Neural cell (in vitro differentiated cells): ENCODE measurements at regions not wholly inside any gene's neighbourhood (a gene's known extent, or its start where the extent isn't known, plus 50 kb on each side); places are given as distances from the start of the nearest gene placed in this dataset.
A peak's percentile ranks its signal among the peaks of the same experiment; 100 is the strongest.

ENCODE experiments used
- H2AFZ ChIP-seq: fragments of 200-600, 300-800 bp; sonication (generic), shearing (Covaris generic); 2 replicates; pipeline ENCODE4 v1.6.0; 2014; ENCODE audit warnings: low read depth, mild to moderate bottlenecking, antibody characterized with exemption, low read length, moderate library complexity
- H3F3A ChIP-seq: fragments of 200-600 bp; shearing (Covaris generic); 2 replicates; pipeline ENCODE4 v1.6.1; 2016; ENCODE audit warnings: mild to moderate bottlenecking, moderate library complexity, mixed read lengths, antibody characterized with exemption, low read length; ENCODE audit not compliant: insufficient read depth, poor library complexity, severe bottlenecking
- H3K27ac ChIP-seq: fragments of 200-600, 300-800 bp; sonication (generic), shearing (Covaris generic); 2 replicates; pipeline ENCODE4 v1.5.1; 2014; ENCODE audit warnings: mild to moderate bottlenecking, low read length, moderate library complexity
- H3K27me3 ChIP-seq: fragments of 300-800, 200-600 bp; sonication (generic), shearing (Covaris generic); 2 replicates; pipeline ENCODE4 v1.6.0; 2014; ENCODE audit warnings: mild to moderate bottlenecking, low read depth, low read length, moderate library complexity; ENCODE audit not compliant: insufficient read depth
- H3K36me3 ChIP-seq: fragments of 300-800, 200-600 bp; sonication (generic), shearing (Covaris generic); 2 replicates; pipeline ENCODE4 v1.5.1; 2014; ENCODE audit warnings: mild to moderate bottlenecking, antibody characterized with exemption, low read length, moderate library complexity; ENCODE audit not compliant: insufficient read depth
- H3K4me2 ChIP-seq: fragments of 300-800, 200-600 bp; sonication (generic), shearing (Covaris generic); 2 replicates; pipeline ENCODE4 v1.6.0; 2014; ENCODE audit warnings: mild to moderate bottlenecking, low read length
- H3K4me3 ChIP-seq: fragments of 300-800, 200-600 bp; sonication (generic), shearing (Covaris generic); 2 replicates; pipeline ENCODE4 v1.5.1; 2014; ENCODE audit warnings: mild to moderate bottlenecking, low read length, moderate library complexity
- H3K79me2 ChIP-seq: fragments of 200-600 bp; shearing (Covaris generic); replicated peaks from 2 replicates; pipeline ENCODE4 v1.6.0; 2014; ENCODE audit warnings: mild to moderate bottlenecking, low read length, moderate library complexity; ENCODE audit not compliant: insufficient read depth
- H3K9ac ChIP-seq: fragments of 300-800, 200-600 bp; sonication (generic), shearing (Covaris generic); 2 replicates; pipeline ENCODE4 v1.6.1; 2016; ENCODE audit warnings: mild to moderate bottlenecking, low read length, mixed read lengths
- H3K9me2 ChIP-seq: fragments of 200-600 bp; shearing (Covaris generic); 2 replicates; pipeline ENCODE4 v1.6.1; 2016; ENCODE audit warnings: mild to moderate bottlenecking, low read length, mixed read lengths; ENCODE audit not compliant: insufficient read depth
- H3K9me3 ChIP-seq: fragments of 200-600, 300-800 bp; sonication (generic), shearing (Covaris generic); 2 replicates; pipeline ENCODE4 v1.6.1; 2016; ENCODE audit warnings: mild to moderate bottlenecking, mixed run types, low read length, moderate library complexity, mixed read lengths
- H4K20me1 ChIP-seq: fragments of 200-600 bp; shearing (Covaris generic); 2 replicates; pipeline ENCODE4 v1.6.1; 2016; ENCODE audit warnings: mild to moderate bottlenecking, mixed run types; ENCODE audit not compliant: insufficient read depth
- EP300 ChIP-seq: fragments of 450-650 bp; conservative IDR thresholded peaks from 2 replicates; pipeline ENCODE4 v1.6.1; 2014; ENCODE audit warnings: antibody characterized with exemption, mild to moderate bottlenecking, moderate library complexity; ENCODE audit not compliant: poor library complexity, severe bottlenecking
- EZH2 ChIP-seq: fragments of 200-600, 300-800 bp; shearing (Covaris generic), sonication (generic); IDR thresholded peaks from 2 replicates; pipeline ENCODE4 v1.6.1; 2014; ENCODE audit warnings: antibody characterized with exemption, low read length, borderline replicate concordance, mild to moderate bottlenecking; ENCODE audit not compliant: insufficient read depth, poor library complexity, severe bottlenecking
- MXI1 ChIP-seq: fragments of 450-650 bp; conservative IDR thresholded peaks from 2 replicates; pipeline ENCODE4 v1.6.1; 2014; ENCODE audit warnings: antibody characterized with exemption, mild to moderate bottlenecking; ENCODE audit not compliant: poor library complexity, severe bottlenecking
- POLR2AphosphoS5 ChIP-seq: IDR thresholded peaks from 2 replicates; pipeline ENCODE4 v1.6.1; 2012
- RAD21 ChIP-seq: fragments of 450-650 bp; conservative IDR thresholded peaks from 2 replicates; pipeline ENCODE4 v1.6.1; 2014; ENCODE audit warnings: antibody characterized with exemption, mild to moderate bottlenecking, moderate library complexity
- SMC3 ChIP-seq: fragments of 450-650 bp; conservative IDR thresholded peaks from 2 replicates; pipeline ENCODE4 v1.6.1; 2014; ENCODE audit warnings: antibody characterized with exemption, mild to moderate bottlenecking, moderate library complexity; ENCODE audit not compliant: poor library complexity
- TAF1 ChIP-seq: IDR thresholded peaks from 2 replicates; pipeline ENCODE4 v1.6.1; 2012; ENCODE audit warnings: low read depth
- TF ChIP-seq, protein P1 (sequence below): fragments of 450-650 bp; IDR thresholded peaks from 2 replicates; pipeline ENCODE4 v1.5.1; 2014; ENCODE audit warnings: antibody characterized with exemption, mild to moderate bottlenecking, moderate library complexity; ENCODE audit not compliant: poor library complexity, severe bottlenecking
- TF ChIP-seq, protein P2 (sequence below): IDR thresholded peaks from 2 replicates; pipeline ENCODE4 v1.6.1; 2012; ENCODE audit warnings: borderline replicate concordance

DNA sequence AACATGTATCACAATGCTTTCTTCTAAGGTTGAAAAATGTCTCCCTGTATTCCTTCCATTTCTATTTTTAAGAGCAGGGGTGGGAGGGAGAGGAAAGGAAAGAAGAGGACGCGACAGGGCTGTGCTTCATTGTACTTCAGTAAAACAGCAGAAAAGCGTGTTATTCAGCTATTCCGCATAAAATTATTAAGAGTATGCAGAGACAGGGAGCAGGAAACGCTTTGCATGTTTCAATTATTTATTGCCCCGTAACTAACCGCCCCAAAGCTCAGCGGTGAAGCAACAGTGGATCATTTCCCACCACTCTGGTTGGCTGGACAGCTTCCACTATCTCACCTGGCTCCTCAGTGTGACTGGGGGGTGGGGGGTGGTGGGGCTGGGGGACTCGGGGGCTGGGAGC is 188.9 kb downstream of the TTLL2 start:
- no peaks in the 10 kb centered on the region for H4K20me1 ChIP-seq

DNA sequence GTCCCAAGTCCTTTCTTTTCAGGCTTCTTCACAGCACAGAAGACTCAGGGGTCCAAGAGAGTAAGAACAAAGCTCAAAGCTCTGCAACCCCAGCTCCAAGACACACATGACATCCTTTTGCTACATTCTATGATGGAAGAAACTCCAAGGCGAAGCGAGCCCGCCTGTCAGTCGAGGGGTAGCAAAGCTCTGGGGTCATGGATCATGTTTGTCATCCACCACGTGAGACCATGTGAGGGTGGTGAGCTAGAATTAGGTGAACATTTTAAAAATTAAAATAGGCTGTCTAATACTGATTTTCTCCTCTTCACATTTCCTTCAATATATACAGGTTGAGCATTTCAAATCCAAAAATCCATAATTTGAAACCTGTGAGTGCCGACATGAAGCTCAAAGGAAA is 189.6 kb downstream of the TTLL2 start:
- H3K79me2 ChIP-seq = no peaks in the 10 kb centered on the region
- H4K20me1 ChIP-seq = no peaks in the 10 kb centered on the region
- no peak overlapping the region for H3K4me2 ChIP-seq
- H2AFZ ChIP-seq = no peak overlapping the region
- H3K9me2 ChIP-seq = no peaks in the 10 kb centered on the region
- H3K27ac ChIP-seq = no peak overlapping the region
- H3K9me3 ChIP-seq = no peaks in the 10 kb centered on the region
- no peak overlapping the region for H3K9ac ChIP-seq
- no peaks in the 10 kb centered on the region for H3K36me3 ChIP-seq
- no peaks in the 10 kb centered on the region for H3K27me3 ChIP-seq
- H3K4me3 ChIP-seq = no peak overlapping the region
- H3F3A ChIP-seq = no peaks in the 10 kb centered on the region
- no peak for TF ChIP-seq MXI1
- no peak for TF ChIP-seq POLR2AphosphoS5
- TF ChIP-seq RAD21 = no peak
- TF ChIP-seq, protein P1, sequence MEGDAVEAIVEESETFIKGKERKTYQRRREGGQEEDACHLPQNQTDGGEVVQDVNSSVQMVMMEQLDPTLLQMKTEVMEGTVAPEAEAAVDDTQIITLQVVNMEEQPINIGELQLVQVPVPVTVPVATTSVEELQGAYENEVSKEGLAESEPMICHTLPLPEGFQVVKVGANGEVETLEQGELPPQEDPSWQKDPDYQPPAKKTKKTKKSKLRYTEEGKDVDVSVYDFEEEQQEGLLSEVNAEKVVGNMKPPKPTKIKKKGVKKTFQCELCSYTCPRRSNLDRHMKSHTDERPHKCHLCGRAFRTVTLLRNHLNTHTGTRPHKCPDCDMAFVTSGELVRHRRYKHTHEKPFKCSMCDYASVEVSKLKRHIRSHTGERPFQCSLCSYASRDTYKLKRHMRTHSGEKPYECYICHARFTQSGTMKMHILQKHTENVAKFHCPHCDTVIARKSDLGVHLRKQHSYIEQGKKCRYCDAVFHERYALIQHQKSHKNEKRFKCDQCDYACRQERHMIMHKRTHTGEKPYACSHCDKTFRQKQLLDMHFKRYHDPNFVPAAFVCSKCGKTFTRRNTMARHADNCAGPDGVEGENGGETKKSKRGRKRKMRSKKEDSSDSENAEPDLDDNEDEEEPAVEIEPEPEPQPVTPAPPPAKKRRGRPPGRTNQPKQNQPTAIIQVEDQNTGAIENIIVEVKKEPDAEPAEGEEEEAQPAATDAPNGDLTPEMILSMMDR = no peak
- TF ChIP-seq EZH2 = no peak
- no peak for TF ChIP-seq EP300
- TF ChIP-seq, protein P2, sequence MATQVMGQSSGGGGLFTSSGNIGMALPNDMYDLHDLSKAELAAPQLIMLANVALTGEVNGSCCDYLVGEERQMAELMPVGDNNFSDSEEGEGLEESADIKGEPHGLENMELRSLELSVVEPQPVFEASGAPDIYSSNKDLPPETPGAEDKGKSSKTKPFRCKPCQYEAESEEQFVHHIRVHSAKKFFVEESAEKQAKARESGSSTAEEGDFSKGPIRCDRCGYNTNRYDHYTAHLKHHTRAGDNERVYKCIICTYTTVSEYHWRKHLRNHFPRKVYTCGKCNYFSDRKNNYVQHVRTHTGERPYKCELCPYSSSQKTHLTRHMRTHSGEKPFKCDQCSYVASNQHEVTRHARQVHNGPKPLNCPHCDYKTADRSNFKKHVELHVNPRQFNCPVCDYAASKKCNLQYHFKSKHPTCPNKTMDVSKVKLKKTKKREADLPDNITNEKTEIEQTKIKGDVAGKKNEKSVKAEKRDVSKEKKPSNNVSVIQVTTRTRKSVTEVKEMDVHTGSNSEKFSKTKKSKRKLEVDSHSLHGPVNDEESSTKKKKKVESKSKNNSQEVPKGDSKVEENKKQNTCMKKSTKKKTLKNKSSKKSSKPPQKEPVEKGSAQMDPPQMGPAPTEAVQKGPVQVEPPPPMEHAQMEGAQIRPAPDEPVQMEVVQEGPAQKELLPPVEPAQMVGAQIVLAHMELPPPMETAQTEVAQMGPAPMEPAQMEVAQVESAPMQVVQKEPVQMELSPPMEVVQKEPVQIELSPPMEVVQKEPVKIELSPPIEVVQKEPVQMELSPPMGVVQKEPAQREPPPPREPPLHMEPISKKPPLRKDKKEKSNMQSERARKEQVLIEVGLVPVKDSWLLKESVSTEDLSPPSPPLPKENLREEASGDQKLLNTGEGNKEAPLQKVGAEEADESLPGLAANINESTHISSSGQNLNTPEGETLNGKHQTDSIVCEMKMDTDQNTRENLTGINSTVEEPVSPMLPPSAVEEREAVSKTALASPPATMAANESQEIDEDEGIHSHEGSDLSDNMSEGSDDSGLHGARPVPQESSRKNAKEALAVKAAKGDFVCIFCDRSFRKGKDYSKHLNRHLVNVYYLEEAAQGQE = no peak
- TF ChIP-seq SMC3 = no peak
- no peak for TF ChIP-seq TAF1

More for the DNA sequence above, 188.9 kb downstream of the TTLL2 start:
- no peak overlapping the region for H3K9ac ChIP-seq
- H3K27ac ChIP-seq = peak overlapping the region; percentile 28
- H2AFZ ChIP-seq = peak overlapping the region; percentile 40
- H3K4me2 ChIP-seq = no peak overlapping the region
- H3K27me3 ChIP-seq = no peaks in the 10 kb centered on the region
- H3K36me3 ChIP-seq = no peaks in the 10 kb centered on the region
- H3K4me3 ChIP-seq = no peak overlapping the region
- TF ChIP-seq, protein P2 = no peak
- TF ChIP-seq, protein P1 = no peak
- TF ChIP-seq SMC3 (no peak), POLR2AphosphoS5 (no peak), MXI1 (no peak), RAD21 (no peak), TAF1 (no peak), EP300 (no peak), EZH2 (no peak)
- no peaks in the 10 kb centered on the region for H3K9me2 ChIP-seq
- no peaks in the 10 kb centered on the region for H3K79me2 ChIP-seq
- H3K9me3 ChIP-seq = no peaks in the 10 kb centered on the region
- H3F3A ChIP-seq = no peaks in the 10 kb centered on the region
